SH-SY5Y (cell line): ENCODE measurements at regions not wholly inside any gene's neighbourhood (a gene's known extent, or its start where the extent isn't known, plus 50 kb on each side); places are given as distances from the start of the nearest gene placed in this dataset.

Experiments used
- GATA2 ChIP-seq: IDR thresholded peaks from 2 replicates; pipeline ENCODE4 v1.6.1; 2011; ENCODE audit warnings: mild to moderate bottlenecking, low read depth, low read length
- GATA3 ChIP-seq: IDR thresholded peaks from 2 replicates; pipeline ENCODE4 v1.6.1; 2011; ENCODE audit warnings: low read depth, mild to moderate bottlenecking, low read length, moderate library complexity

- no peak for TF ChIP-seq GATA3
- TF ChIP-seq GATA2 = no peak
These were observed 144.2 kb downstream of the CXCL12 start for GRCh38 chr10:44240584-44241205.
